Posterior cingulate gyrus (tissue), 11 donors: ENCODE measurements at regions not wholly inside any gene's neighbourhood (a gene's known extent, or its start where the extent isn't known, plus 50 kb on each side); places are given as distances from the start of the nearest gene placed in this dataset.
A peak's percentile ranks its signal among the peaks of the same experiment; 100 is the strongest.

Source experiments
- DNase-seq, 10 donors: peaks; one replicate each; pipeline versions ENCODE4 v3.0.0 to v3.0.0-alpha.2; 2020 to 2021; ENCODE audit warnings: mixed read lengths in 3 of 10
- intact Hi-C: fragments of 100-400 bp; cut with DNase I; formaldehyde crosslinking; loops from one replicate; pipeline ENCODE4 v1.15.1; 2023

DNA sequence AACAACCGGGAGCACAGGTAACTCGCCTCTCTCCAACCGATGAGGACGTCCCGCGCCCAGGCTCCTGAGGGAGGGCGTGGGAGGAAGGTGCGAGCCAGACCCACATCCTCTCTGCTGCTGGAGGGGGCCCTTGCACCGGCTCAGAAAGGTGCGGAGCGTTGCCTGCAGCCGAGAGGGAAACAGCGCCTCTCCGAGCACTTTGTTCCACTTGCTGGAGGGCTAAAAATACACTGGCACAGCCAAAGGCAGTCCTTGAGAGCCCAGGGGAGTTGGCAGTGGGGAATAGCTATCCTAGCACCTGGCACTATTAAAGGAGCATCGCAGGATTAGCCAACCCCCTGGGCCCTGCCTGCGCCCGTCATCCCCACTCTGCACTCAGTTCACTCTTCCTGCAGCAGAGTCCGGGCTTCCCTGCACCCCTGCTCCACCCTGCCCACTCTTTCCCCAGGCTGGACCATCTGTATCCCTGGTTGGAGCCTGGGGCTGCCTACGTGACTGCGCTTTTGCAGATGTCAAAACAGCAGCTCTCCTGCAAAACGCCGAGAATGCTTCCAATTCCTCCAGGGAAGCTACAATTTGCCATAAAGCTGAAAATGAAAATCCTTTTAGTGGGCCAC lies 108.9 kb downstream of the SNX5 start:
- DNase-seq: peak in 7 of 10 donors; percentile 27 to 91 (median 54)
- intact Hi-C loops: no loop called here

DNA sequence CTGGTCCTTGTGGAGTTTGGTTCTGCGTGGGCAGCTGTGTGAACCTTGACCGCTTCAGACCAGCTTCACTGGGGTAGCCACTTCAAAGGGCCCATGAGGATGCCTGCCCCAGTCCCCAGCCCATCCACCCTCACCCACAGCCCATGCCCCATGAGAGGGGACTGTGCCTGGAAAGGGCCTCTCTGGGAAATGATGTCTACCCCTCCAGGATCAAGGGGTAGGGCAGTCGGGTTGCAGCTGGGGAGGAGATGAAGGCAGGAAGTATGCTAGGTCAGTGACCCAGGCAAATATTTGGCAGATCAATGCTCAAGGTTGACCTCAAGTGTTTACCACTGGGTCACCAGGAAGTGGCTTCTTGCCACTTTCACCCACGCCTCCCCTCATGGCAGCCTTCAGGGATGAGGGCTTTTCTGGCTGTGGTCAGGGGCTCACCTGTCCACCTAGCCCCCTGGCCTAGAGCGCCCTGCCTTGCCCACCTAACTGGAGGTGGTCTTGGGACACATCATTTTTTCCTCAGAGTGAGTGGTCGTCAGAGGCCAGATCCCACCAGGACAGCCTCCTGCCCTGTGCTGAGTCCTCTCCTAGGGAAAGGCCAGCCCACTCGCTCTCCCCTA lies 109.5 kb downstream of the SNX5 start:
- no peak for DNase-seq
- intact Hi-C loops: no loop called here

DNA sequence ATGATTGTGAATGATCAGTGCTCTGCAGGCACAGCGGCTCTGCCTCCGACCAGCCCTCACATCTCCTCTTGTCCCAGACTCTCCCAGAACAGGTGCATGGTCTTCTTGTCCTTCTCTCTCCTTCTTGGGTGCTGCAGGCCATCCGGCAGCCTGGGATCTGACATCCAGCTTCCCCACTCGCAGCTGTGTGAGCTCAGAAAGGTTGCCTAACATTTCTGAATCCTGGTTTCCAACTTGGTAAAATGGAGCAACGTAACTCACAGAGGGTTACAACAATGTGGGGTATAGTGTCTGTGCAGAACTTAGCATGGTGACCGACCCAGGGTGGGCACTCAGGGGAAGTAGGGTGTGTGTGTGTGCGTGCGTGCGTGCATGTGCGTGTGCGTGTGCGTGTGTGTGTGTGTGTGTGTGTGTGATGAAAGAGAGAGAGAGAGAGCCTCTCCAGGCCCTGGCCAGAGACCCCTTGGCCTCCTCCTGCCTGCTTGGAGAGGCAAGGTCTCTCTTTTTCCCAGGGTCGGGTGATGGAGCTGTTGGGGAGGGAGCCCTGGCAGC lies 110.1 kb downstream of the SNX5 start:
- intact Hi-C loops: no loop called here

DNA sequence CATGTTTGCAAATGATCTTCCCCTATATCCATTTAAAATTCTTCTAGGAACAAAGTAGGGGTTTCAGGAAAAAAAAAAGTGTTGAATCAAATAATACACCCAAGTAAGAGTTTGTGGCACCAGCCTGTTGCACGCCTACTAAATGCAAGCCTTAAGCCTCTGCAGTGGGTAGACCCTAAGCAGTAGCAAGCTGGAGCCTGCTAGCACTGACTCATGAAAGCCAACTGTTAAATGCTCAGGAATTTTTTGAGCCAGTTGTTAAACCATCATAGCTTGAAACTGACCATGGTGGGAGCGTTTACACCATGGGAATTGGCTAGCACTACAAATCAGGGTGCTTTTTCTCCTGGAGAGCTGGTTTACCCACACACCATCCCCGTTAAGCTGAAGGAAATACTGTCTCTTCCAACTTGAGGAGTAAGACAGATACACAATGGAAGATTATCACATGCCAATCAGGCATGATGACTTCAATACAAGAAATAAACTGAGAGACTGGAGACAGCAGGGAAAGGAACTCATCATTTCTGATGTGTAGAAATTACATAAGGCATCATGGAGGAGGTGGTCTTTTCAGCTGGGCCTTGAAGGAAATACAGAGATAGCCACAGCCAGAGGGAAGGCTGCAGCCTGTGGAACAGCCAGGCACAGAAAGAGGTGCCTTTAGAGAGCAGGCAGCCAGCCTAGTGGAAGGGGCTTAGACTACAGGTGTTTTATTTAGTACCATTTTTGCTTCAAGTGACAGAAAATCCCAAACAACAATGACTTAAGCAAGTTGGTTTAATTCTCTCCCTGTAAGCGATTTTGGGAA lies 110.8 kb downstream of the SNX5 start:
- intact Hi-C loops: no loop called here
- DNase-seq: no peak

More for the DNA sequence above, 110.1 kb downstream of the SNX5 start:
- no peak for DNase-seq

DNA sequence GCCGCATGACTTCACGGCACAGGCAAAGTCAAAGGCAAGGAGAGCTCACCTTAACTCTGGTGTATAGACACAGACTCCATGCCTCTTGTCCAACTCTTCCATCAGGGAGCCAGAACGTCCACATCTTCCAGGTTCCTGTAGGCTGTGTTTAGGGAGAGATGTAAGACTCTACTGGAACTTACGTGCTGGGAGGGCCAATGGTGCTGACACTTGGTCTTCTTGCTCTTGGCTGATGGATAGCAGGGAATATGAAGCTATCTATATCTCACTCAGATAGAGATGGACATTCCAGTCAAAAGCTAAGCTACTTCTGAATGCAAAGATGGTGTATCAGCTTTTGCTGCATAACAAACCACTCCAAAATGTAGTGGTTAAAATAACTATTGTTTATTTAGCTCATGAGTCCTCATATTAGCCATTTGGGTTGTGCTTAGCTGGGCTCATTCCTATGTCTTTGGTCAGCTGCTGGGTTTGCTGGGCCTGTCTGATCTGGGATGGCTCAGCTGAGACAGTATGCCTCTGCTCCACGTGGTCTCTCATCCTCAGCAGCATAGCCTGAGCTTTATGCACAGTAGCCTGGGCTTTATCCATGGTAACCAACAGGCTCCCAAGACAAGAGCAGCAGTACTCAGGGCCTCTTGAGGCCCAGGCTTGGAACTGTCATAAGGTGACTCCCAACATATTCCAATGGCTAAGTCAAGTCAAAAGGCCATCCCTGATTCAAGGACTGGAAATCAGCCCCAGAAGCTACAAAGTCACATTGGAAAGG lies 111.6 kb downstream of the SNX5 start:
- peak in 1 of 10 donors; percentile 26 for DNase-seq
- intact Hi-C loops: no loop called here

DNA sequence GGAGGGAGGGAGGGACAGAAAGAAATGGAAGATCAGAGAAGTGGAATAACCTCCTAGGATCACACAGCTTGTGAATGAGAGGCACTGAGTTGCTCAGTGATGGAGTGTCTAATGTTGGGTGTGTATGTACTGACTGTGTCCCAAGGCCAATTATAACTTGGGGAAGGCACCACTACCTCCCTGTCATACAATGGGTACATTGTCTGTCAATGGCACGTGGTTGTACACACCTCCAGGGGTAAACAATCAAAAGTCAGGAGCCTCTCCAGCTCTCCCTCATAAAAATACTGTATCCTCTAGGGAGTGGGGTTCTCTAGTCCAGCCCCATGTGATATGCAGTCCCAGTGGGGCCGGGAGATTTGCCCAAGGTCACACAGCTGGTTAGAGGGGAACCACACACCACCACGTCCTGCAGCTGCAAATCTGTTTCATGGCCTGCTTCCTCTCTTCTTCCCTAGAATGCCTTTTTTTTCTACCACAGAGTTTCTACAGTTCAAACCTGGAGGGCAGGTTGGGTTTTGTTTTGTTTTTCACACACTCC lies 112.5 kb downstream of the SNX5 start:
- intact Hi-C loops: no loop called here

DNA sequence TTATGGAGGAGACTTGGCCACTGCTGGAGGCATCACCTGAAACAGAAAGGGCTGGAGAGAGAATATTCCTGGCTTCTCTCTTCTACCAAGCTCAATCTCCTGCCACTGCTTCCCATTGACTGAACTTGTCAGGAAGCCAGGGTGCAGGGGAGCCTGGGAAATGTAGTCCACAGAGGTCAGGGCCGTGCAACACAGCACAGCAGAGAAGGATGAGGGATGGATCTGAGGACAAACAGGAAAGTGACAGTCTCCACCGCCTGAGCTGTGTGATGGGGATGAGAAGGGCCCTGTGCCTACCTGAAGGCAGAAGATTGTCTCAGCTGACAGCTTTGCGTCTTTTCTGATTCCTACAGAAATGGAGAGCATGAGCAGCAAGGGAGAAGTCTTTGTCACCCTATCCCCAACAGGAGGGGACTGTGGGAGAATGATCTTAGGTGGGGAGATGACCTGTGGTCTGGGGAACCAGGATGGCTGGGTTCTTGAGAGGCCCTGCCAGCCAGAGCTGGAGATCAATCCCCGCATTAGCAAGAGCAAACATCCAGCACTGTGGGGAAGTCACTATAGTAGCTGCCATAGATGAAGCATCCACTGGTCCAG lies 114.2 kb downstream of the SNX5 start:
- DNase-seq: peak in 6 of 10 donors; percentile 50 to 84 (median 64)
- intact Hi-C loops: no loop called here

More for the DNA sequence above, 112.5 kb downstream of the SNX5 start:
- peak in 1 of 10 donors; percentile 43 for DNase-seq

DNA sequence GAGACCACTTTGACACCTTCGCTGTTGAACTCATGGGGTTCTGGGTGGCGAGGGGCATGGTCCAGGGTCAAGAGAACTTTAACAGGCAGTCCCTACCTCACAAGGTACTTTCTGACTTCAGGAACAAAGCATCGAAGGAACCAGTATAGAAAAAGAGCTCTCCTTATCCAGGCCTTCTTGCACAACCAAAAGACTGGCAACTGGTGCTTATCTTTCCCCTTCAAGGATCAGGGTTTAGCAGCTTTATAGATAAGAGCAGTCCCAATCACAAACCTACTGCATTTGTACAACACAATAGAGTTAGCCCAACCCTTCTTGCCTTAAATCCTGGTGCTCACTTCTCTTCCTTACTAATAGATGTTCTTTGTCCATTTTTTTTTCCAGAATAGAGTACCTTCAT lies 116.3 kb downstream of the SNX5 start:
- DNase-seq: no peak
- intact Hi-C loops: no loop called here

DNA sequence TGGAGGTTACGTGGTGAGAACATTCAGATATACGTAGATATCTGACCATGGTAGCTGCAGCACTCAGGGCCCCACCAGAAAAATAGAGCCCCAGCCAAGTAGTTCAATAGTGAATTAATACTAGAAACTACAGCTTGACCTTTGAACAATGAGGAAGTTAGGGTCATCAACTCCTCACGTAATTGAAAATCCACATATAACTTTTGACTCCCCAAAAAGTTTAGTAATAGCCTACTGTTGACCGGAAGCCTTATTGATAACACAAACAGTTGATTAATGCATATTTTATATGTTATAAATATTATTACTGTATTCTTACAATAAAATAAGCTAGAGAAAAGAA lies 117.9 kb downstream of the SNX5 start:
- intact Hi-C loops: no loop called here
- no peak for DNase-seq

DNA sequence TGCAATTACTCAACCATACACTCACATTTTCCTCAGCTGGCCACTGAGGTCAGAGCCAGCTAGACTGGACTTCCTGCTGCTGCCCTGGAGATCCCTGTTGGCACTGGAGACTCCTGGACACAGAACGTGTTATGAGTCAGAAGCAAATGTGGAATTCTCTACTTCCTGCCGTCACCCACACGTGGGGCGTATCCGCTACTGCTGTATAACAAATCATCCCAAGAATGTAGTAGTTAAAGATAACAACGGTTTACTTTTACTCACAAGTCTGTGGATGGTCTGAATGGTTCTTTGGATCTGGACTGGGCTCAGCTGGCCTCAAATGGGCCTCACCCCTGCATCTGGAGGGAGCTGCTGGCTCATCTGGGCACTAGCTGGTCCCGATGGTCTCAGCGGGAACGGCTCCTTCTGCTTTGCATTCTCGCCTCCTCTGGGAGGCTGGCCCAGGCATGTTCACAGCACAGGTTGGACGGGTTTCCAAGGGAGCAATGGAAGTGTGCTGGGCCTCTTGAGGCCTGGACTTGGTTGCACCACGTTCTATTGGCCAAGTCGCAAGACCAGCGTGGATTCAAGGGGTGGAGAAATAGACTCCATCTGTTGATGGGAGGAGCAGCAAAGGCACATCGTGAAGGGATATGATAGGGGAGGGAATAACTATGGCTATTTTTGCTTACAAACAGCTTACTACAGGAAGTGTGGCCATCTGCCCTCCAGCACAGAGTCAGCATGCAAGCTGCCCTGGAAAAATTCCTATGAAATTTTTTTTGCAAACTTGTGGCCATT lies 118.5 kb downstream of the SNX5 start:
- DNase-seq: no peak
- intact Hi-C loops: no loop called here

DNA sequence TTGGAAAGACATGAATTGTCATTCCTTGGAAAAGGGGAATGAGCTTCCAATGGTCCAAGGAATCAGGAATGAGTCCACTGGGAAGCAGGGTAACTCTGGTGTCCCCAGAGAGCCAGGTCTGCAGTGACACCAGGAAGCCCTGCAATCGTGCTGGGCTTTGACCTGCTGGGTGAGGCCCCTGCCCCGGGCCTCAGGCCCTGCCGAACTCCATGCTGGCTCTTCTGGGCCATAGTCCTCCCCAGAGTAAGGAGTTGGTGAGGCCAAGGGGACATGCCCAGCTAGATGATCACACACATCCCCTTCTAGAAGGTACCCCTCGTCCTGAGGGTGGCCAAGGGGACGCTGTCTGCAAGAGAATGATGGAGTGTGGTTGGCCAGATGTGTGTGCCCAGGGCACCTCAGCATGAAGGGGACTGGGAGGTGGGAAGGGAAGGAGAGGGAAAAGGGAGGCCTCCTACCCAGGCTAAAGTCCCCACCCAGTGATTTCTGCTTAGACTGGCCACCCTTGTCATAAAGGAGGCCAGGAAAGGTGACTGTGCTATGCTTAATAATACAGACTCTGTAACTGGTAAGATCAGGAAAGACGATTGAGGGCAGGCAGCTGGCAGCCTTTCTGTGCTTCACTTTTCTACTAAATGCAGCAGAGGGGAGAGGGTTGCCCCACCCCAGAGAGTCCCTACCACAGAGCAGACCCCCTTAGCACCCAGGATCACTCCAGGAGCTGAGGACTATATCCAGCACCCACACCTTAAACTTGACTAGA lies 119.3 kb downstream of the SNX5 start:
- intact Hi-C loops: no loop called here
- DNase-seq: no peak

DNA sequence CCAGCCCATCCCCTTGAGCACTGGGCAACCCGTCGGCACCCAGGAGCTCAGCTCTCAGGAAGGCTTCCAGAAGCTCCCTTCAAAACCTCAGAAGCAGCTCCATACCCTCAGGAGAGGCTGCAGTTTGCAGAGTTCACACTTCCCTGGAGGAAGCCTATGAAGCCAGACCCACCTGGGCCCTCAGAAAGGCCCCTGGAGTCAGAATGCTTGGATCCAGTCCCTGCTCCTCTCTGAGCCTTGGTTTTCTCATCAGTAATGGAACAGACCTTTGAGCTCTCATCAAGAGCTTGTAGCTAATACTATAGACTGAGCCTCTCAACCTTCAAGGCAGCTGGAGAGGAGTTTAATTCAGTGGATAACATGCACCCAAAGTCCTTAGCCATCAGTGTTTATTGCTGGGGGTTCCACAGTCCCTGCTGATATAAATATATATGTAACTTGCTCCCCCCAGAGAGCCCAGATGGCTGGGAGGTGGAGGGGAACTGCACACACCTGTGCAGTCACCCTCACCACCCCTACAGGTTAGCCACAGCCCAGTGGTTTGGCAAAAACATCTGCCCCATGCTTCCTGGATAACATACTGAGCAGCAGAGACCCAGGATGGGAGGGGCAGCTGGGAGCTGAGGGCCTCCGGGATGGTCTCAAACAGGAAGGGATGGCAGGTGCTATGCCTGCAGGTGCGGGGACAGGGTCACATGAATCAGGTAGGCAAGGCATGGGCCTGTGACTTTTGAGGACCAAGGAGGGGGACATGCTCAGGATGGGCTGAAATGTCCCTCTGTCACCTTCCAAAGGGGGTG lies 120.1 kb downstream of the SNX5 start:
- intact Hi-C loops: no loop called here
- DNase-seq: no peak

DNA sequence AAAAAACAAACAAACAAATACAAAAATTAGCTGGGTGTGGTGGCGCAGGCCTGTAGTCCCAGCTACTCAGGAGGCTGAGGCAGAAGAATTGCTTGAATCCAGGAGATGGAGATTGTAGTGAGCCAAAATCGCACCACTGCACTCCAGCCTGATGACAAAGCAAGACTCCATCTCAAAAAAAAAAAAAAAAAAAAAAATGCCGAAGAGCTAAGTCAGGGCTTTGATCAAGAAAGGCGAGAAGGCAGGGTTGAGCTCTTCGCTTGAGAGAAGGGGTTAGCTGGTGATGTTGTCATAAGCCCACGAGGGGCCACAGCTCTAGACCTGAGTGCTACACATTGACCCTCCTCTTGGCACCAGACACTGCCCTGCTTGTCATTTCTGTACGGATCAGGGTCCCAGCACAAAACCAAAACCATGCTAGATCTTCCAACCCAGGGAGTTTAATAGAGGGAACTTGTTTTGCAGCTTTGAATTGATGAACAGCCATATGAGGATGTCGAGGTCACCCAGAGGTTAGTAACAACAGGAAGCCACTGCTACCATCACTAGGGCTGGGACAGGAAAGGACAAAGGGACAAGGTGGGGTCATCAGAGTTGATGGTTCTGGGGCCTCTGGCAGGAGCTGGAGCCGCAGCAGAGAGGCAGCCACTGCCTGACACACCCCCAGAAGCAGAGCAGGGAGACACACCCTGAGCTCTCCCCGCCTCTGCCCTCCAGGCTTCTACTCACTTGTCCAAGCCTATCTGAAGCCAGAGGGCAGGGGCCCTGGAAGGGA lies 122.7 kb downstream of the SNX5 start:
- DNase-seq: no peak
- intact Hi-C loops: no loop called here

DNA sequence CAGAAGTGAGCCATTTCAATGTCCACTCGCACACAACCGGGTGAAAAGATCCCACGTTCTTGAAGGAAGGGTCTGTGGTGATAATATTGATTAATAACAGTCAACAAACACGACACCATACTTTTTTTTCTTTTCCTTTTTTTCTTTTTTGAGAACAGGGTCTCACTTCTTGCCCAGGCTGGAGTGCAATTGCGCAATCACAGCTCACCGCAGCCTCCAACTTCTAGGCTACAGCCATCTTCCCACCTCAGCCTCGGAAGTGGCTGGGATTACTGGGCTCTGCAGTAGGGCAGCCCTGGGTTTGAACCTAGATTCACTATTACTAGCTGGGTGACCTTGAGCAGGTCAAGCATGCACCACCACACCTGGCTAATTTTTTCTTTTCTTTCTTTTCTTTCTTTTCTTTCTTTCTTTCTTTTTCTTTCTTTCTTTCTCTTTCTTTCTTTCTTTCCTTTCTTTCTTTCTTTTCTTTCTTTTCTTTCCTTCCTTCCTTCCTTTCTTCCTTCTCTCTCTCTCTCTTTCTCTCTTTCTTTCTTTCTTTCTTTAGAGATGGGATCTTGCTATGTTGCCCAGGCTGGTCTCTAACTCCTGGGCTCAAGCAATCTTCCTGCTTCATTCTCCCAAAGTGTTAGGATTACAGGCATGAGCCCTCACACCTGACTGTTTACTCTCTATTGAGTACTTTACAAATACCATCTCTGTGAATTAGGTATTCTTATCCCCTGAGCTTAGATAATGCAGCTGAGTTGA lies 123.9 kb downstream of the SNX5 start:
- no peak for DNase-seq
- intact Hi-C loops: no loop called here

DNA sequence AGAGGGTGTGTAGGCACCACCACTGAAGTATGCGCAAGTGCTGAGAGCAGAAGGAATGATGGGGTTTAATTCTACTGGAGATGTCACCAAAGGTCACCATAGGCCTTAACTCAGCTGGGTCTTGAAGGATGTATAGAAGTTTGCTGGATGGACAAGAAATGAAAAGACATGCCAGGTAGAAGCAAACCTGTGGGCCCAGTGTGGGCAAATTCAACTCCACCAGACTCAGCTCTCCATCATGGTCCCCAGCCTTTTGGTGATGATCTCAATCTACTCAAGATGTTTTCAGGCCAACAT lies 124.5 kb downstream of the SNX5 start:
- intact Hi-C loops: no loop called here
- no peak for DNase-seq
